WTC11 (cell line): ENCODE measurements at regions not wholly inside any gene's neighbourhood (a gene's known extent, or its start where the extent isn't known, plus 50 kb on each side); places are given as distances from the start of the nearest gene placed in this dataset.

Experiments
- ATAC-seq: fragments of 200-7000 bp; cut with Tn5 transposase; 2 replicates; pipeline ENCODE4 v1.10.0; 2021; ENCODE audit warnings: mild to moderate bottlenecking, moderate library complexity
- CTCF ChIA-PET: fragments of 300-600 bp; sonication (Branson Sonifier 250); formaldehyde crosslinking; loops from one replicate; lab custom pipeline; 2021; ENCODE audit warnings: antibody characterized with exemption; lab: Charles Lee
- POLR2A ChIA-PET: fragments of 350-600 bp; sonication (Branson Sonifier 250); formaldehyde crosslinking; loops from one replicate; lab custom pipeline; 2021; ENCODE audit warnings: antibody characterized with exemption; lab: Charles Lee
- DNase-seq: peaks from one replicate; pipeline ENCODE4 v3.0.0; 2021; ENCODE audit warnings: low spot score
- H3K27ac Mint-ChIP-seq: 2 replicates; pipeline ENCODE4 v1.8.0; 2021; ENCODE audit warnings: mixed read lengths
- H3K27me3 Mint-ChIP-seq: 2 replicates; pipeline ENCODE4 v1.8.0; 2021; ENCODE audit warnings: low read depth, mild to moderate bottlenecking, moderate library complexity, mixed read lengths
- H3K36me3 Mint-ChIP-seq: 2 replicates; pipeline ENCODE4 v1.8.0; 2021; ENCODE audit warnings: mixed read lengths
- H3K4me1 Mint-ChIP-seq: 2 replicates; pipeline ENCODE4 v1.8.0; 2022; ENCODE audit warnings: mixed read lengths
- H3K4me3 Mint-ChIP-seq: 2 replicates; pipeline ENCODE4 v1.8.0; 2021; ENCODE audit warnings: mild to moderate bottlenecking, moderate library complexity, mixed read lengths
- H3K9me3 Mint-ChIP-seq: 2 replicates; pipeline ENCODE4 v1.8.0; 2021; ENCODE audit warnings: mixed read lengths
- CBFB ChIP-seq: sonication (generic); formaldehyde crosslinking; IDR thresholded peaks from 2 replicates; pipeline ENCODE4 v1.8.1; 2022; ENCODE audit warnings: mild to moderate bottlenecking, low read depth, missing genetic modification reagents
- EMX1 ChIP-seq: fragments of 250-450 bp; sonication (Bioruptor Pico); IDR thresholded peaks from 2 replicates; pipeline ENCODE4 v1.8.0; 2021; ENCODE audit warnings: mild to moderate bottlenecking
- ESRRA ChIP-seq: sonication (generic); formaldehyde crosslinking; IDR thresholded peaks from 2 replicates; pipeline ENCODE4 v1.8.1; 2022; ENCODE audit warnings: mild to moderate bottlenecking, missing genetic modification reagents, borderline replicate concordance
- ETV6 ChIP-seq: sonication (generic); formaldehyde crosslinking; IDR thresholded peaks from 2 replicates; pipeline ENCODE4 v1.8.1; 2022; ENCODE audit warnings: mild to moderate bottlenecking, missing genetic modification reagents
- GABPB1 ChIP-seq: sonication (generic); formaldehyde crosslinking; IDR thresholded peaks from 2 replicates; pipeline ENCODE4 v1.8.1; 2023; ENCODE audit warnings: mild to moderate bottlenecking, missing genetic modification reagents
- GTF2I ChIP-seq: fragments of 250-450 bp; sonication (Bioruptor Pico); conservative IDR thresholded peaks from 2 replicates; pipeline ENCODE4 v1.4.0; 2021; ENCODE audit warnings: mild to moderate bottlenecking
- HMGA2 ChIP-seq: fragments of 250-450 bp; sonication (Bioruptor Pico); IDR thresholded peaks from 2 replicates; pipeline ENCODE4 v1.4.0; 2021; ENCODE audit warnings: mild to moderate bottlenecking, moderate library complexity
- MYBL2 ChIP-seq: sonication (generic); formaldehyde crosslinking; IDR thresholded peaks from 2 replicates; pipeline ENCODE4 v1.8.1; 2023; ENCODE audit warnings: mild to moderate bottlenecking, moderate library complexity, missing genetic modification reagents
- OVOL2 ChIP-seq: fragments of 250-450 bp; sonication (Bioruptor Pico); IDR thresholded peaks from 2 replicates; pipeline ENCODE4 v1.9.0; 2021; ENCODE audit warnings: mild to moderate bottlenecking, borderline replicate concordance
- RELA ChIP-seq: sonication (generic); formaldehyde crosslinking; IDR thresholded peaks from 2 replicates; pipeline ENCODE4 v1.8.1; 2022; ENCODE audit warnings: missing genetic modification reagents, mild to moderate bottlenecking, borderline replicate concordance
- TEAD1 ChIP-seq: sonication (generic); formaldehyde crosslinking; IDR thresholded peaks from 2 replicates; pipeline ENCODE4 v1.8.0; 2022; ENCODE audit warnings: mild to moderate bottlenecking, missing genetic modification reagents
- TEAD4 ChIP-seq: sonication (generic); formaldehyde crosslinking; IDR thresholded peaks from 2 replicates; pipeline ENCODE4 v1.8.0; 2022; ENCODE audit warnings: mild to moderate bottlenecking, missing genetic modification reagents
- TP53 ChIP-seq: sonication (generic); formaldehyde crosslinking; IDR thresholded peaks from 2 replicates; pipeline ENCODE4 v1.8.1; 2023; ENCODE audit warnings: mild to moderate bottlenecking, missing genetic modification reagents
- ZBTB21 ChIP-seq: sonication (generic); formaldehyde crosslinking; IDR thresholded peaks from 2 replicates; pipeline ENCODE4 v1.8.1; 2023; ENCODE audit warnings: mild to moderate bottlenecking, missing genetic modification reagents, borderline replicate concordance
- ZNF263 ChIP-seq: sonication (generic); formaldehyde crosslinking; IDR thresholded peaks from 2 replicates; pipeline ENCODE4 v1.8.1; 2022; ENCODE audit warnings: low read depth, mild to moderate bottlenecking, moderate library complexity, missing genetic modification reagents
- ZNF423 ChIP-seq: fragments of 250-450 bp; sonication (Bioruptor Pico); IDR thresholded peaks from 2 replicates; pipeline ENCODE4 v2.1.2; 2022; ENCODE audit warnings: mild to moderate bottlenecking, moderate library complexity
- TF ChIP-seq, protein P1 (sequence below): sonication (generic); formaldehyde crosslinking; IDR thresholded peaks from 2 replicates; pipeline ENCODE4 v1.8.0; 2023; ENCODE audit warnings: missing genetic modification reagents
- TF ChIP-seq, protein P2 (sequence below): sonication (generic); formaldehyde crosslinking; IDR thresholded peaks from 2 replicates; pipeline ENCODE4 v1.8.1; 2023; ENCODE audit warnings: mild to moderate bottlenecking, missing genetic modification reagents, moderate library complexity
- TF ChIP-seq, protein P3 (sequence below): sonication (generic); formaldehyde crosslinking; IDR thresholded peaks from 2 replicates; pipeline ENCODE4 v1.8.1; 2023; ENCODE audit warnings: mild to moderate bottlenecking, missing genetic modification reagents, moderate library complexity
- TF ChIP-seq, protein P4 (sequence below): sonication (generic); formaldehyde crosslinking; IDR thresholded peaks from 2 replicates; pipeline ENCODE4 v1.8.1; 2023; ENCODE audit warnings: mild to moderate bottlenecking, missing genetic modification reagents
- TF ChIP-seq, protein P5 (sequence below): sonication (generic); formaldehyde crosslinking; IDR thresholded peaks from 2 replicates; pipeline ENCODE4 v1.8.1; 2023; ENCODE audit warnings: mild to moderate bottlenecking, missing genetic modification reagents, borderline replicate concordance

DNA sequence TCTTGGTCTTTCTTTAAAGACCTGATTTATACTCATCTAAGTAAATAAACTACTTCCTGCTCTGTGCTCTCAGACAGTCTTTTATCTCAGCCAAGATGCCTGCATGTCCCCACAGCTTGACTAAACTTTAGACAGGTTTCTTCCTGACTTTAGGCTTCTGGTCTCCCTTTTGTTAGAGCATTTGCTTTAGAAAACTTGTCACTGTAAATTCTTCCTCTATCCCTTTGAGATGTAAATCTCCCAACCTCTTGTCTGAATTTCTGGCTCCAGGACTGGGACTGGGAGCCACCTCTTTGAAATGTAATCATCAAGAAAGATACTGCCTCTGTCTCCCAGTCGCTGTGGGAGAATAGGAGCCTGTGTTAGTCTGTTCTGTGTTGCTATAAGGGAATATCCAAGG, 739.9 kb downstream of the C6orf118 start:
- H3K4me1 Mint-ChIP-seq: peaks cover 23% of the 10 kb centered on the region
- no peak for TF ChIP-seq HMGA2 (CRISPR knock-in tag)
- no peak for TF ChIP-seq ZNF263
- TF ChIP-seq EMX1 (CRISPR knock-in tag): no peak
- TF ChIP-seq, protein P1, sequence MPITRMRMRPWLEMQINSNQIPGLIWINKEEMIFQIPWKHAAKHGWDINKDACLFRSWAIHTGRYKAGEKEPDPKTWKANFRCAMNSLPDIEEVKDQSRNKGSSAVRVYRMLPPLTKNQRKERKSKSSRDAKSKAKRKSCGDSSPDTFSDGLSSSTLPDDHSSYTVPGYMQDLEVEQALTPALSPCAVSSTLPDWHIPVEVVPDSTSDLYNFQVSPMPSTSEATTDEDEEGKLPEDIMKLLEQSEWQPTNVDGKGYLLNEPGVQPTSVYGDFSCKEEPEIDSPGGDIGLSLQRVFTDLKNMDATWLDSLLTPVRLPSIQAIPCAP (CRISPR knock-in tag): no peak
- TF ChIP-seq, protein P2, sequence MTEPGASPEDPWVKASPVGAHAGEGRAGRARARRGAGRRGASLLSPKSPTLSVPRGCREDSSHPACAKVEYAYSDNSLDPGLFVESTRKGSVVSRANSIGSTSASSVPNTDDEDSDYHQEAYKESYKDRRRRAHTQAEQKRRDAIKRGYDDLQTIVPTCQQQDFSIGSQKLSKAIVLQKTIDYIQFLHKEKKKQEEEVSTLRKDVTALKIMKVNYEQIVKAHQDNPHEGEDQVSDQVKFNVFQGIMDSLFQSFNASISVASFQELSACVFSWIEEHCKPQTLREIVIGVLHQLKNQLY (CRISPR knock-in tag): no peak
- TF ChIP-seq, protein P3, sequence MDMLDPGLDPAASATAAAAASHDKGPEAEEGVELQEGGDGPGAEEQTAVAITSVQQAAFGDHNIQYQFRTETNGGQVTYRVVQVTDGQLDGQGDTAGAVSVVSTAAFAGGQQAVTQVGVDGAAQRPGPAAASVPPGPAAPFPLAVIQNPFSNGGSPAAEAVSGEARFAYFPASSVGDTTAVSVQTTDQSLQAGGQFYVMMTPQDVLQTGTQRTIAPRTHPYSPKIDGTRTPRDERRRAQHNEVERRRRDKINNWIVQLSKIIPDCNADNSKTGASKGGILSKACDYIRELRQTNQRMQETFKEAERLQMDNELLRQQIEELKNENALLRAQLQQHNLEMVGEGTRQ (CRISPR knock-in tag): no peak
- TF ChIP-seq RELA (CRISPR knock-in tag): no peak
- TF ChIP-seq, protein P4, sequence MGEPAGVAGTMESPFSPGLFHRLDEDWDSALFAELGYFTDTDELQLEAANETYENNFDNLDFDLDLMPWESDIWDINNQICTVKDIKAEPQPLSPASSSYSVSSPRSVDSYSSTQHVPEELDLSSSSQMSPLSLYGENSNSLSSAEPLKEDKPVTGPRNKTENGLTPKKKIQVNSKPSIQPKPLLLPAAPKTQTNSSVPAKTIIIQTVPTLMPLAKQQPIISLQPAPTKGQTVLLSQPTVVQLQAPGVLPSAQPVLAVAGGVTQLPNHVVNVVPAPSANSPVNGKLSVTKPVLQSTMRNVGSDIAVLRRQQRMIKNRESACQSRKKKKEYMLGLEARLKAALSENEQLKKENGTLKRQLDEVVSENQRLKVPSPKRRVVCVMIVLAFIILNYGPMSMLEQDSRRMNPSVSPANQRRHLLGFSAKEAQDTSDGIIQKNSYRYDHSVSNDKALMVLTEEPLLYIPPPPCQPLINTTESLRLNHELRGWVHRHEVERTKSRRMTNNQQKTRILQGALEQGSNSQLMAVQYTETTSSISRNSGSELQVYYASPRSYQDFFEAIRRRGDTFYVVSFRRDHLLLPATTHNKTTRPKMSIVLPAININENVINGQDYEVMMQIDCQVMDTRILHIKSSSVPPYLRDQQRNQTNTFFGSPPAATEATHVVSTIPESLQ (CRISPR knock-in tag): no peak
- no peak for TF ChIP-seq ZNF423 (CRISPR knock-in tag)
- no peak for TF ChIP-seq OVOL2 (CRISPR knock-in tag)
- TF ChIP-seq ESRRA (CRISPR knock-in tag): no peak
- TF ChIP-seq GABPB1 (CRISPR knock-in tag): no peak
- TF ChIP-seq ETV6 (CRISPR knock-in tag): no peak
- no peak for TF ChIP-seq GTF2I (CRISPR knock-in tag)
- no peak for TF ChIP-seq TEAD4 (CRISPR knock-in tag)
- no peak for TF ChIP-seq MYBL2 (CRISPR knock-in tag)
- TF ChIP-seq CBFB (CRISPR knock-in tag): no peak
- TF ChIP-seq ZBTB21 (CRISPR knock-in tag): no peak
- TF ChIP-seq, all 79 proteins: peak for 0
- Mint-ChIP-seq H3K27ac (peak overlapping the region; percentile 67), H3K36me3 (peaks cover 22% of the 10 kb centered on the region), H3K9me3 (peaks cover 31% of the 10 kb centered on the region), H3K4me3 (no peak overlapping the region), H3K27me3 (no peaks in the 10 kb centered on the region)
- DNase-seq (no peak), ATAC-seq (peak; percentile 69)
- POLR2A ChIA-PET: no interaction called here
- CTCF ChIA-PET: no interaction called here

DNA sequence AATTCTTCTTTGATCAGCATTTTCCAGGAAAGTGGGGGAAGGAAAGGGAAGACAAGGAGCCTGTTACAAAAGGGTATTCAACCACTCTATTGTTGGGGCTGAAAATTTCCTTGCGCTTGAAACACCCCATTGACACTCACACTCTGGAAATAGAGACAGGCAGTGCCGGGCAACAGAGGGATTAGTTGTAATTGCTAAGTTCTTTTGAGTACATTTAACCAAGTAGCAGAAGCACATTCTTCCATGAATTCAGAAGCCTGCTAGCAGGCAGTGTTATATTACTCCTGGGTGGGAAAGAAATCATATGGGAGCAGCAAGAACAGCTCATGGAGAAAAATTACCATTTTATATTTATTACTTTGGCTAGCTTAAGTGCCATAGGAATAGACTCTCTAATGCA, 745.5 kb downstream of the C6orf118 start:
- Mint-ChIP-seq H3K4me1 (peaks cover 7% of the 10 kb centered on the region), H3K27me3 (no peaks in the 10 kb centered on the region; the same call in 1 of the 2 replicates), H3K36me3 (peaks cover 35% of the 10 kb centered on the region), H3K9me3 (peaks cover 52% of the 10 kb centered on the region), H3K4me3 (no peak overlapping the region), H3K27ac (no peak overlapping the region)
- ChIA-PET CTCF (no interaction called here), POLR2A (no interaction called here)
- DNase-seq (no peak), ATAC-seq (no peak)
- TF ChIP-seq ZNF263 (no peak), TEAD1 (CRISPR knock-in tag) (no peak), TP53 (no peak)
- TF ChIP-seq, protein P5, sequence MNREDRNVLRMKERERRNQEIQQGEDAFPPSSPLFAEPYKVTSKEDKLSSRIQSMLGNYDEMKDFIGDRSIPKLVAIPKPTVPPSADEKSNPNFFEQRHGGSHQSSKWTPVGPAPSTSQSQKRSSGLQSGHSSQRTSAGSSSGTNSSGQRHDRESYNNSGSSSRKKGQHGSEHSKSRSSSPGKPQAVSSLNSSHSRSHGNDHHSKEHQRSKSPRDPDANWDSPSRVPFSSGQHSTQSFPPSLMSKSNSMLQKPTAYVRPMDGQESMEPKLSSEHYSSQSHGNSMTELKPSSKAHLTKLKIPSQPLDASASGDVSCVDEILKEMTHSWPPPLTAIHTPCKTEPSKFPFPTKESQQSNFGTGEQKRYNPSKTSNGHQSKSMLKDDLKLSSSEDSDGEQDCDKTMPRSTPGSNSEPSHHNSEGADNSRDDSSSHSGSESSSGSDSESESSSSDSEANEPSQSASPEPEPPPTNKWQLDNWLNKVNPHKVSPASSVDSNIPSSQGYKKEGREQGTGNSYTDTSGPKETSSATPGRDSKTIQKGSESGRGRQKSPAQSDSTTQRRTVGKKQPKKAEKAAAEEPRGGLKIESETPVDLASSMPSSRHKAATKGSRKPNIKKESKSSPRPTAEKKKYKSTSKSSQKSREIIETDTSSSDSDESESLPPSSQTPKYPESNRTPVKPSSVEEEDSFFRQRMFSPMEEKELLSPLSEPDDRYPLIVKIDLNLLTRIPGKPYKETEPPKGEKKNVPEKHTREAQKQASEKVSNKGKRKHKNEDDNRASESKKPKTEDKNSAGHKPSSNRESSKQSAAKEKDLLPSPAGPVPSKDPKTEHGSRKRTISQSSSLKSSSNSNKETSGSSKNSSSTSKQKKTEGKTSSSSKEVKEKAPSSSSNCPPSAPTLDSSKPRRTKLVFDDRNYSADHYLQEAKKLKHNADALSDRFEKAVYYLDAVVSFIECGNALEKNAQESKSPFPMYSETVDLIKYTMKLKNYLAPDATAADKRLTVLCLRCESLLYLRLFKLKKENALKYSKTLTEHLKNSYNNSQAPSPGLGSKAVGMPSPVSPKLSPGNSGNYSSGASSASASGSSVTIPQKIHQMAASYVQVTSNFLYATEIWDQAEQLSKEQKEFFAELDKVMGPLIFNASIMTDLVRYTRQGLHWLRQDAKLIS (CRISPR knock-in tag): no peak
